ENCODE measurements at regions not wholly inside any gene's neighbourhood (a gene's known extent, or its start where the extent isn't known, plus 50 kb on each side); places are given as distances from the start of the nearest gene placed in this dataset.

GRCh38 chr4:124478470-124478869 is 234.1 kb downstream of the ANKRD50 start:
- Histone ChIP-seq H3K4me3 (no peak overlapping the region), H3K36me3 (no peaks in the 10 kb centered on the region), H3K27ac (peak overlapping the region in 4 of 10 donors; percentile 13 to 65 (median 54)), H3K4me1 (peaks cover 0 to 22% (median 9%) of the 10 kb centered on the region in 9 donors), H3K27me3 (no peaks in the 10 kb centered on the region), H3K9me3 (peaks cover 0 to 11% (median 0%) of the 10 kb centered on the region in 11 donors)
- intact Hi-C loops (cut with DNase I), result loop anchor here in 1 of 10 donors (5.0 kb wide), 2 partner anchors 51 to 154 kb away; no protein-coding TSS in a partner anchor
- WGBS, 2 donors, result 36 to 64% methylated on average over 1 of the region's 1 CpG
- TF ChIP-seq CTCF (IDR thresholded peaks at IDR 0.05), result no peak
- DNase-seq (no peak), ATAC-seq (peak in 6 of 8 donors; percentile 41 to 85 (median 70))

GRCh38 chr4:124480061-124480460 is 232.5 kb downstream of the ANKRD50 start:
- 89 to 92% methylated on average over 4 of the region's 4 CpGs for WGBS, 2 donors
- intact Hi-C loops (cut with DNase I), result no loop called here
- TF ChIP-seq CTCF (IDR thresholded peaks at IDR 0.05), result no peak

GRCh38 chr4:124481123-124481522 is 231.4 kb downstream of the ANKRD50 start:
- H3K36me3 ChIP-seq, result no peaks in the 10 kb centered on the region
- H3K4me1 ChIP-seq, result peaks cover 0 to 22% (median 9%) of the 10 kb centered on the region in 9 donors
- WGBS, 2 donors, result 91 to 95% methylated on average over 3 of the region's 3 CpGs
- no peak overlapping the region for H3K27ac ChIP-seq
- intact Hi-C loops (cut with DNase I), result no loop called here
- ATAC-seq, result no peak
- TF ChIP-seq CTCF (IDR thresholded peaks at IDR 0.05), result no peak
- DNase-seq, result no peak
- no peaks in the 10 kb centered on the region for H3K27me3 ChIP-seq
- no peak overlapping the region for H3K4me3 ChIP-seq
- no peaks in the 10 kb centered on the region for H3K9me3 ChIP-seq

More at GRCh38 chr4:124480061-124480460, 232.5 kb downstream of the ANKRD50 start:
- Histone ChIP-seq H3K4me1 (peaks cover 0 to 22% (median 9%) of the 10 kb centered on the region in 9 donors), H3K27ac (no peak overlapping the region), H3K4me3 (no peak overlapping the region), H3K9me3 (no peaks in the 10 kb centered on the region), H3K36me3 (no peaks in the 10 kb centered on the region), H3K27me3 (no peaks in the 10 kb centered on the region)
- ATAC-seq (no peak), DNase-seq (no peak)

GRCh38 chr4:124483048-124483906 is 229.3 kb downstream of the ANKRD50 start:
- intact Hi-C loops (cut with DNase I), result no loop called here
- ATAC-seq, result no peak
- DNase-seq, result no peak
- Histone ChIP-seq H3K27me3 (no peaks in the 10 kb centered on the region), H3K9me3 (no peaks in the 10 kb centered on the region), H3K4me1 (peaks cover 0 to 13% (median under 1%) of the 10 kb centered on the region in 9 donors), H3K36me3 (no peaks in the 10 kb centered on the region), H3K4me3 (no peak overlapping the region), H3K27ac (no peak overlapping the region)
- WGBS, 2 donors, result 33 to 41% methylated on average over 6 of the region's 6 CpGs
- TF ChIP-seq CTCF (IDR thresholded peaks at IDR 0.05), result no peak
